Epidermal melanocyte (primary cell): ENCODE measurements at regions not wholly inside any gene's neighbourhood (a gene's known extent, or its start where the extent isn't known, plus 50 kb on each side); places are given as distances from the start of the nearest gene placed in this dataset.
"Not testable (repeated sequence)": the region's sequence is repeated elsewhere in the genome, so short reads cannot be mapped to it uniquely, and the experiment has no call there.

ENCODE experiments used
- DNase-seq: peaks from one replicate; pipeline ENCODE4 v3.0.0; 2011; ENCODE audit warnings: low spot score; ENCODE audit not compliant: insufficient read length

DNA sequence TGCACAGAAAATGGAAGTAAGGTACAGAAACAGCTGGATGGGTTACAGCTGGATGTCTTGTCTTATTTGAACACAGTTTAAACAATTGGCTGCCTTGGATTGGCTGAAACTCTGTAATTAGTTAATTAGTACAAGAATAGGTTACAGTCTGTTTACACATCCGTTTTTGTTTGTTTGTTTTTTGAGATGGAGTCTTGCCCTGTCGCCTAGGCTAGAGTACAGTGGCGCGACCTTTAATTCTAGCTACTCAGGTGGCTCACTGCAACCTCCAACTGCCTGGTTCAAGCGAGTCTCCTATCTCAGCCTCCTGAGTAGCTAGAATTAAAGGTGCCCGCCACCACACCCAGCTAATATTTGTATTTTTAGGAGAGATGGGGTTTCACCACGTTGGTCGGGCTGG is 368.7 kb upstream of the KLF4 start:
- DNase-seq, result no peak

DNA sequence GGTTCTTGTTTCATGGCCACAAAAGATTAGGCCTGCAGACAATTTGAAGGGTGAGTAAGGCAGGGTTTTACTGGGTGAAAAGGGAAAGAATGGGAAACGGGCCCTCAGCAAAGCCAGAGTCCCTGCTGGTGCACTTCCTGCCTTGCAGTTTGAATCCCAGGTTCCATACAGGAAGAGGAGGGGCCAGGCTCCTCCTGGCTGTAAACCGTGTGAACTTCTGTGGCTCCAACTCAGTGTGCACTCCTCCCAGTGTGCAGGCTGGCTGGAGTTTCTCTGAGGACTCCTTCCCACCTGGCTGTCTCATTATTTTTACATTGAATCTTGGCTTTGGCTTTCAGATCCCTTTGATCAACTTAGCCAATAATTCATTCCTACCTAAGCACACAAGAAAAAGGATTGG is 367.1 kb upstream of the KLF4 start:
- DNase-seq, result no peak

- DNase-seq, result no peak
These were observed 365.6 kb upstream of the KLF4 start for GRCh38 chr9:107855164-107855563.

DNA sequence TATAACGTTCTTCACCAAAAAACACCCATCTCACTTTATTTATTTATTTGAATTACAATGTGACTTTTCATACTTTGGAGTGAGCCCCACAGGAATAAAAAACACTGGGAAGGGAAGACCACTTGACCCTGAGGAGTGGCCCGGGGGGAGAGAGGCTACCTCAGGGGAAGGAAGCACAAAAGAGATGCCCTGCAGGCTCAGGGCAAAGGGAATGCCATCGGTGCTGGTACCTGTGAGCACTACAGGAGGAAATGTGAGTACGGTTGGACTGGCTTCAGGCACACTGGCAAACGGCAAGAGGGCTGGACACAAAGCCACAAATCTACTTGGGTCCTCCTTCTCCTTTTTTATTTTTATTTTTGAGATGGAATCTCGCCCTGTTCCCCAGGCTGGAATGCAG is 363.9 kb upstream of the KLF4 start:
- DNase-seq, result no peak

DNA sequence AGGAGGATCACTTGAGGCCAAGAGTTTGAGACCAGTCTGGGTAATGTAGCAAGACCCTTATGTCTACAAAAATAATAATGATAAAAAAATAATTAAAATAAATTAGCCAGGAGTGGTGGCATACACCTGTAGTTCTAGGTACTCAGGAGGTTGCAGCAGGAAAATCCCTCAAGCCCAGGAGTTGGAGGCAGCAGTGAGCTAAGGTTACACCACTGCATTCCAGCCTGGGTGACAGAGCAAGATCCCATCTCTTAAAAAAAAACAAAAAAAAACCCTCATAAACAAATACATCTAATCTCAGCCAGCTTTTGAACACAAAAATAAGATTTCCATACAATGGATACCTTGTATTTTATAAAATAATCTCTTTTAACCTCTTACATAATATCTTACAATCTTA is 363.3 kb upstream of the KLF4 start:
- DNase-seq, result no peak

DNA sequence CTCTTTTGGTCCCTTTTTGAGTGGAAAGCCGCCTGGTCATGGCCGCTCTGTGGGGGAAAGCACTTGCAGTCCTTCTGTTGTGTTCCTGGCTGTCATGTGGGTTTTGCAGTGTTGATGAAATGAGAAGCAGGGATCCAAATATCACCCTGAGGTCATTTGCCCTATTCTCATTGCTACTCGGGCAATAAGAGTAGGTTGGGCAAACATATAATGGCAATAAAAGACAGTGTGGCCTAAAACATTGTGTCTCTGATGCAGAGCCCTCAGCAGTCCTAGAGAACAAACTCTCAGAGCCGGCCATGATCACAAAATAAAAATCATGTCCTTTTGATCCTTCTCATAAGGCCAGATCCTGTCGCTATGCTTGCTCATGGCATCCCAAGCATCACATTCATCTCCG is 361.1 kb upstream of the KLF4 start:
- no peak for DNase-seq

DNA sequence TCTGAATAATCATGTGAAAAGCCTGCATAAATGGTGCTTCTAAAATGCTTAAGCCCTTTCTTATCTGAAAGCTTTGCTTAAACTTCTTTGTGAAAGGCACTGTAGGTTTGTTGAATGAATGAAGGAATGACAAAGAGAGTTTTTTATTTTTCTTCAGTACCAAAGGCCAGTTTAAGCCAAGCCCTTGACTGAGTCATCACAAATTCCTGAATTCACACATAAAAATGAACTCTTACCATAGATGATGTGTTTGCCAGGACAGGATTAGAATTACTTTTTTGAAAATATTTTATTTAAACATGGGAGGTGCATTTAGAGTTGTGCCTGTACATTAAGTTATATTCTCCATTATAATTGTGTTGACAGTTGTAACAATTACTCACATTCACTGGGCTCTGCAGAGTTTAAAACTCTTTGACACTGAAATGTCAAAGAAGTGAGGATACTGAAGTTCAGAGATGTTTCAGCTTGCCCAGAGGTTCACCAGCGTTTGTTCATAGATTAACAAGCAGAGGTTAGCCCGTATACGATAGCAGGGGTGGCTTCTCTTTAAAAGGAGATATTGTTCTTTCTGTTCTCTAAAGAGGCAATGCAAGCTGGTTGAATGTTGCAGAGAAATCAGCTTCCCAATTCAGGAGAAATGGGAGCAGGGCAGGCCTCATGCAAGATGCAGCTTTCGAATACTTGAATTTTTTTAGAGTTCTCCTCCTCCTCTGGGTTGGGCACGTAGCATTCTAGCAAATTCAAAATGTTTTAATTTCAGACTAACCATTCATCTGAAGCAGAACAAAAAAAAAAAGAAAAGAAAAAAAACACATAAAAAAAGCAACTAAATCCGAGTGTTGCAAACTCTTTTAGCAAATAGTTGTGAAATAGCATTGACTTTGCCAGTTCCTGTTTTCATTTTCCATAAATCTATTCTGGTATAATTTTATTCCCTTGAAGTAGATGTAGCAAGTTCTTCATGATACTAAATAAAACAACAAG is 358.7 kb upstream of the KLF4 start:
- no peak for DNase-seq

GRCh38 chr9:107842530-107842929 is 353.0 kb upstream of the KLF4 start:
- DNase-seq, result no peak

GRCh38 chr9:107841076-107841475 is 351.5 kb upstream of the KLF4 start:
- no peak for DNase-seq

- no peak for DNase-seq
These were observed 349.8 kb upstream of the KLF4 start for GRCh38 chr9:107839371-107839770.

DNA sequence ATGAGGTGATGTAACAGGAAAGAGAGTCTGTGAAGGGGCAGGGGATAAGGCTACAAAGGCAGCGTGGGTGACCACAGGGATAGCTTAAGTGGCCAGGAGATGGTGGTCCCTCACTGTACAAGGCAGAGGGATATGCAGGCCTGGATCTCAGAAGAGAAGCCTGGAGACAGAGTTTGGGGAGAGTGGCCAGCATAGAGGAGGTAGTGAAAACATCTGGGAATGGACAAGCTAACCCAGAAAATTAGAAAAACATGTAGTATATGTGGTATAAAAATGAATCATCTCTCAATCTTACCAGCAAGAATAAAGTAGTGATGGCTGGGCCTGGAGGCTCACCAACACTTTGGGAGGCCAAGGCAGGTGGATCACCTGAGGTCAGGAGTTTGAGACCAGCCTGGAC is 349.2 kb upstream of the KLF4 start:
- DNase-seq, result no peak

- no peak for DNase-seq
These were observed 346.7 kb upstream of the KLF4 start for GRCh38 chr9:107836300-107836699.

DNA sequence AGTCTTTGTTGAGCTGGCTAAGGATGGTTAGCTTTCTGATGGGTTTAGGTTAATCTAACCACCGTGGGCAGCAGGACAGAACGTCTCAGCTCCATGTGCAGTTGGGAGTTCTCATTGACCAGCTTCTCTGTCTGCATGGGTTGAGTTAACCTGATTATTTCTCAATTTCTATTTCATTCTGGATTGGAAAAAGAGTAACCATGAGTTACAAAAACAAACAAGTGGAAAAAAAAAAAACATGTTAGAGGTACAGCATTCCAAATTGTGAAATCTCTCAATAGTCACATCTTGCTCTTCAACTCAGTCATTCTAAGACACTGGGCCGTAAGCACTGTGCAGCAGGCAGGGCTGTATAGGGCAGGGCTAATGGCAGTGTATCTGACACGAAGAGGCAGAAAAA is 343.7 kb upstream of the KLF4 start:
- DNase-seq, result no peak

- no peak for DNase-seq
These were observed 343.3 kb upstream of the KLF4 start for GRCh38 chr9:107832871-107833270.

- DNase-seq, result no peak
These were observed 340.9 kb upstream of the KLF4 start for GRCh38 chr9:107830479-107830878.

DNA sequence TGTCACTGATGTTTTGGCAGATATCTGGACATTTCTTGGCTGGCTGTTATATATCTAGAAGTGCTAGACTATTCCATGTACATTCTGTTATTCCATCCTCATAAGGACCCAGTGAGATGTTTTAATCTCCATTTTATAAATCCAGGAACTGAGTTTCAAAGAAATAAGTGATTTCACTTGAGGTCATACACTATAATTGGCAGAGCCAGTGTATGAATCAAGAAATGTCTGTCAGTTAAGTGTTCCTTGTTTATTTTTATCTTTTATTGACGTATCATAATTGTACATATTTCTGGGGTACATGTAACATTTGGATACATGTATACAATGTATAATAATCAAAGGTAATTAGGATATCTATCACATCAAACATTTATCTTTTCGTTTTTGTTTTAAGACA is 338.3 kb upstream of the KLF4 start:
- DNase-seq, result no peak

- no peak for DNase-seq
These were observed 337.7 kb upstream of the KLF4 start for GRCh38 chr9:107827304-107827703.

GRCh38 chr9:107826688-107826983 is 337.1 kb upstream of the KLF4 start:
- DNase-seq, result not testable (repeated sequence)

GRCh38 chr9:107824556-107824955 is 335.0 kb upstream of the KLF4 start:
- no peak for DNase-seq

- no peak for DNase-seq
These were observed 330.4 kb upstream of the KLF4 start for GRCh38 chr9:107819772-107820565.

- DNase-seq, result not testable (repeated sequence)
These were observed 328.9 kb upstream of the KLF4 start for GRCh38 chr9:107818503-107818829.

DNA sequence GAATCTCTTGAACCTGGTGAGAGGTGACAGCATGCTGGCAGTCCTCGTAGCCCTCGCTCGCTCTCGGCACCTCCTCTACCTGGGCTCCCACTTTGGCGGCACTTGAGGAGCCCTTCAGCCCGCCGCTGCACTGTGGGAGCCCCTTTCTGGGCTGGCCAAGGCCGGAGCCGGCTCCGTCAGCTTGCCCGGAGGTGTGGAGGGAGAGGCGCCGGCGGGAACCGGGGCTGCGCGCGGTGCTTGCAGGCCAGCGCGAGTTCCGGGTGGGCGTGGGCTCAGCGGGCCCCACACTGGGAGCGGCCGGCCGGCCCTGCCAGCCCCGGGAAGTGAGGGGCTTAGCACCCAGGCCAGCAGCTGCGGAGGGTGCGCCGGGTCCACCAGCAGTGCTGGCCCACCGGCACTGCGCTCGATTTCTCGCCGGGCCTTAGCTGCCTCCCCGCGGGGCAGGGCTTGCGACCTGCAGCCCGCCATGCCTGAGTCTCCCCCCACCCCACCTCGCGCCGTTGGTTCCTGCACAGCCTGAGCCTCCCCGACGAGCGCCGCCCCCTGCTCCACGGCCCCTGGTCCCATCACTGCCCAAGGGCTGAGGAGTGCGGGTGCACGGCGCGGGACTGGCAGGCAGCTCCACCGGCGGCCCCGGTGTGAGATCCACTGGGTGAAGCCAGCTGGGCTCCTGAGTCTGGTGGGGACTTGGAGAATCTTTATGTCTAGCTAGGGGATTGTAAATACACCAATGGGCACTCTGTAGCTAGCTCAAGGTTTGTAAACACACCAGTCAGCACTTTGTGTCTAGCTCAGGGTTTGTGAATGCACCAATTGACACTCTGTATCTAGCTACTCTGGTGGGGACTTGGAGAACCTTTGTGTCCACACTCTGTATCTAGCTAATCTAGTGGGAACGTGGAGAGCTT is 328.3 kb upstream of the KLF4 start:
- not testable (repeated sequence) for DNase-seq
